Epithelial cell of esophagus (primary cell): ENCODE measurements at regions not wholly inside any gene's neighbourhood (a gene's known extent, or its start where the extent isn't known, plus 50 kb on each side); places are given as distances from the start of the nearest gene placed in this dataset.
A peak's percentile ranks its signal among the peaks of the same experiment; 100 is the strongest.

Experiments used
- DNase-seq: peaks from one replicate; pipeline ENCODE4 v3.0.0; 2010; ENCODE audit warnings: low read depth
- H3K4me3 ChIP-seq: 2 replicates; pipeline ENCODE4 v1.5.1; 2011; ENCODE audit warnings: mild to moderate bottlenecking, low read length, control low read depth
- TF ChIP-seq, protein P1 (sequence below): IDR thresholded peaks from 2 replicates; pipeline ENCODE4 v1.5.1; 2011; ENCODE audit warnings: low read depth, mild to moderate bottlenecking, low read length, control low read depth, inconsistent platforms; ENCODE audit not compliant: insufficient read depth; ENCODE audit errors: missing control alignments

GRCh38 chr11:42021911-42022310 lies 562.5 kb upstream of the LRRC4C start:
- DNase-seq = no peak
- TF ChIP-seq, protein P1, sequence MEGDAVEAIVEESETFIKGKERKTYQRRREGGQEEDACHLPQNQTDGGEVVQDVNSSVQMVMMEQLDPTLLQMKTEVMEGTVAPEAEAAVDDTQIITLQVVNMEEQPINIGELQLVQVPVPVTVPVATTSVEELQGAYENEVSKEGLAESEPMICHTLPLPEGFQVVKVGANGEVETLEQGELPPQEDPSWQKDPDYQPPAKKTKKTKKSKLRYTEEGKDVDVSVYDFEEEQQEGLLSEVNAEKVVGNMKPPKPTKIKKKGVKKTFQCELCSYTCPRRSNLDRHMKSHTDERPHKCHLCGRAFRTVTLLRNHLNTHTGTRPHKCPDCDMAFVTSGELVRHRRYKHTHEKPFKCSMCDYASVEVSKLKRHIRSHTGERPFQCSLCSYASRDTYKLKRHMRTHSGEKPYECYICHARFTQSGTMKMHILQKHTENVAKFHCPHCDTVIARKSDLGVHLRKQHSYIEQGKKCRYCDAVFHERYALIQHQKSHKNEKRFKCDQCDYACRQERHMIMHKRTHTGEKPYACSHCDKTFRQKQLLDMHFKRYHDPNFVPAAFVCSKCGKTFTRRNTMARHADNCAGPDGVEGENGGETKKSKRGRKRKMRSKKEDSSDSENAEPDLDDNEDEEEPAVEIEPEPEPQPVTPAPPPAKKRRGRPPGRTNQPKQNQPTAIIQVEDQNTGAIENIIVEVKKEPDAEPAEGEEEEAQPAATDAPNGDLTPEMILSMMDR = no peak
- no peak overlapping the region for H3K4me3 ChIP-seq

GRCh38 chr11:42023267-42023666 lies 563.8 kb upstream of the LRRC4C start:
- DNase-seq = no peak
- TF ChIP-seq, protein P1 = no peak
- H3K4me3 ChIP-seq = no peak overlapping the region

GRCh38 chr11:42025121-42025803 lies 565.8 kb upstream of the LRRC4C start:
- TF ChIP-seq, protein P1 = no peak
- H3K4me3 ChIP-seq = no peak overlapping the region
- DNase-seq = no peak

GRCh38 chr11:42034826-42035225 lies 575.4 kb upstream of the LRRC4C start:
- no peak for DNase-seq
- no peak overlapping the region for H3K4me3 ChIP-seq
- TF ChIP-seq, protein P1 = no peak

DNA sequence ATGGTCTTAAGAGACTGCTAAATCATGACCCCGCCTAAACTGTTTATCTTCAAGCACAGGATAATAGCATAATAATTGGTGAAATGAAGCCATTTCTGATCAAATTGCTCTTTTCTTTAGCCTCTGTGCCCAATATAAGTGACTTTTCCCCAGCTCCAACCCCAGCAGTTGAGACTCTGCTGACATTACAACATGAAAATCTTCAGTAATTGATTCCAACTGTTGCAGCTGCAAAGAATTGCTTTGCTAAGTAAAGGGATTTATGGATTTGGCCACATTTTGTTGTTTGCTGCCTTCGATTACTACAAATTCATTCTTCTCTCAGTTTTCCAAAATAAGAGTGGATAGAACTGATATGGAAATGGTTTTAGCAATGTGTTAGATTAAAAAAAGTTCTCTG lies 576.7 kb upstream of the LRRC4C start:
- no peak overlapping the region for H3K4me3 ChIP-seq
- TF ChIP-seq, protein P1 = no peak
- DNase-seq = no peak

GRCh38 chr11:42043312-42043711 lies 583.9 kb upstream of the LRRC4C start:
- TF ChIP-seq, protein P1 = no peak
- DNase-seq = peak; percentile 11
- no peak overlapping the region for H3K4me3 ChIP-seq
